ENCODE measurements at regions not wholly inside any gene's neighbourhood (a gene's known extent, or its start where the extent isn't known, plus 50 kb on each side); places are given as distances from the start of the nearest gene placed in this dataset.

DNA sequence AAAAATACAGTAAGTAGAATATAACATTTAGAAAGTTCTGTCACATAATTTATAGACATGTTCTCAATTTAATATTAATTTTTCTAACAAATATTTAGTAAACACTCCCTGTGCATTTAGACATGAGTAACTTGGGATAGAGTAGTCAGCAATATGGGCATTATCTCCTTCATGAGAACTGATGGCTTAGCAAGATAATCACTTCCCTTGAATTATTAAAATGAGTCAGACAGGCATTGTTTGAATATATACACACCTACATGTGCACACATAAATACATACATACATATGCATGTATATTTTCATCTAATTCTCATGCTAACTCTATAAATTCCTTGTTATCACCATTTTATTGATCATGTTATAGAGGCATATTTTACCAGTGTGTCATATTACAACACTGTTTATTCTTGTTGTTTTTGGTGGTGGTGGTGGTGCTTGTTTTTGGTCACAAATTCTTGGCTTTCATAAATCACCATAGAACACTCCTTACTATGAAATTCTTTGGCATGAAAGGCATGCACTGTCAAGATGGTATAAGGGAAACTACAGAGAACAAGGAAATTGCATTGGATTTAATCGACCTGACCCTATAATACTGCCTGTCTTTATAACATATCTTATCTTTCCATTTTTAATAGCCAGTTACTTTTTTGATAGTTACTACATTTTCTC, 434.5 kb upstream of the MANEA start:
- no peak for DNase-seq (ENCODE audit: low read depth in 2 of 2)

- no peak for DNase-seq (ENCODE audit: low read depth in 2 of 2)
Observed at GRCh38 chr6:95143408-95144180, 433.7 kb upstream of the MANEA start.

GRCh38 chr6:95145457-95145856, 431.9 kb upstream of the MANEA start:
- no peak for DNase-seq (ENCODE audit: low read depth in 2 of 2)

GRCh38 chr6:95159557-95159956, 417.8 kb upstream of the MANEA start:
- DNase-seq (ENCODE audit: low read depth in 2 of 2) = no peak

- no peak for DNase-seq (ENCODE audit: low read depth in 2 of 2)
Observed at GRCh38 chr6:95169775-95170174, 407.6 kb upstream of the MANEA start.

- DNase-seq (ENCODE audit: low read depth in 2 of 2) = no peak
Observed at GRCh38 chr6:95175927-95176675, 401.2 kb upstream of the MANEA start.

DNA sequence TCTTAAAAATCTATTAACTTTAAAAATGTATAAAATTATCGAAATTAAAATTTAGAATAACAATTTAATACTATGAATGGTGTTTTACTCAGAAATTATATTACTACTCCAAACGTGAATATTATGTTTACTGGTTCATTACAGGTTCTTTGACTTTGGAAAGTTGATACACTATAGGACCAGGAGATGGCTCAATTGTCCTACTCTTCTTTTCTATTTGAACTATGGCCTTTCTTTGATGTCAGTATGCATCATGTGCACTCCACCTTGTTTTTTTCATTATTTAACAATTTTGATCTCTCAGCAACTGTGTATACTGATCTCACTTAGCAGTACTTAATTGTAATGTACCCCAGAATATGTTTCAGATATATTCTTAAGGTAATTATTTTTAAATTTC, 391.5 kb upstream of the MANEA start:
- DNase-seq (ENCODE audit: low read depth in 2 of 2) = no peak

DNA sequence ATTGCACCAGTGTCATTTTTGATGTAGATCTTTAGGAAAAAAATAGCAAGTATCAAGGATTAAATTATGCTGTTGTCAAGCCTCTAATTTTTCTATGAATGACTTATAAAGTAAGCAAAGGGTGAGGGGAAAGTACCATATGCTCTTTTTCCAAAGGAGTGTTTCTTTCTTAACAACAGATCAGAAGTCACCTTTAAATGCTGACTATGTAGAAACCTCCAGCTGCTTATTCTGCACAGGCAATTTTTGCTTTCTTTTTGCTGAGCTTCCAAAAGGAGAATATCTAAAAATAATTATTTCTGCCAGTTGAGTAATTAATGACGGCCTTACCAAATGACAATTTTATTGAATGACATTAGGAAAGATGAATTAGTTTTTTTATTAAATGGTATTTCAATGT, 390.6 kb upstream of the MANEA start:
- no peak for DNase-seq (ENCODE audit: low read depth in 2 of 2)

GRCh38 chr6:95197590-95197989, 379.7 kb upstream of the MANEA start:
- DNase-seq (ENCODE audit: low read depth in 2 of 2) = no peak

GRCh38 chr6:95203153-95203754, 374.1 kb upstream of the MANEA start:
- no peak for DNase-seq (ENCODE audit: low read depth in 2 of 2)

DNA sequence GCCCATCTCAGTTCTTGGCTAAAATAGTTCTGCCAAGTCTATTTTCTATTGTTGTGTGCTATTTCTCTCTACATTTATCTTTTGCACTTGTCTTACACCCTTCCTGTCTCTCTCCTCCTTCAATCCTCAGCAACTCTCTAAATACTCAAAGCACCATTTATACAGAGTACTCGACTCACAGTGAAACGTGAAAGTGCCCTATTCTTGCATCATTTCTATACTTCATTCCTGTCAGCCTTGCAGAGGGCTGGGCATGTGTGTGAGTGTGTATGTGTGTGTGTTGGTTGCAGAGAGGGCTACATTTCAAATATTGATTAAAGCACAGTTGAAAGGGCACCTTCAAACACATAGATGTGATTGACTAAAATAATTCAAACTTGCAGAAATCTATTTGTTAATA, 373.2 kb upstream of the MANEA start:
- DNase-seq (ENCODE audit: low read depth in 2 of 2) = no peak

DNA sequence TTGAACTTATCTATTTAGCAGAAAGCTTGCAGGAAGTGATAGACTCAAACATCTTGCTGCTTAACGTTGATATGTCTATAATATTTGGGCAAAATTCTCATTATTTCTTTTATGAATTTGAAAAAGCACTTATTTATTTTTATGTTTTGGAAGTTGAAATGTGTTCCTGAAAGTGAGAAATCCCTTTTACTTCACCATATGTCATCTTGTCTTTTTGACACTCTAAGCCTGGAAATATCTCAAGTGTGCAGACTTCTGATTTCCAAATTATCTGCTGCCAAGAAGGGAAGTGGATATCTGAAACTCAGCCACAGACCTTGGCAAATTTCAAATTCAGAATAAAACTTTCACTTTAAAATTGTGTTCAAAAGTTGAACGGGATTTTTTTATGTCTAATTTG, 368.7 kb upstream of the MANEA start:
- no peak for DNase-seq (ENCODE audit: low read depth in 2 of 2)

GRCh38 chr6:95209074-95209473, 368.3 kb upstream of the MANEA start:
- no peak for DNase-seq (ENCODE audit: low read depth in 2 of 2)

DNA sequence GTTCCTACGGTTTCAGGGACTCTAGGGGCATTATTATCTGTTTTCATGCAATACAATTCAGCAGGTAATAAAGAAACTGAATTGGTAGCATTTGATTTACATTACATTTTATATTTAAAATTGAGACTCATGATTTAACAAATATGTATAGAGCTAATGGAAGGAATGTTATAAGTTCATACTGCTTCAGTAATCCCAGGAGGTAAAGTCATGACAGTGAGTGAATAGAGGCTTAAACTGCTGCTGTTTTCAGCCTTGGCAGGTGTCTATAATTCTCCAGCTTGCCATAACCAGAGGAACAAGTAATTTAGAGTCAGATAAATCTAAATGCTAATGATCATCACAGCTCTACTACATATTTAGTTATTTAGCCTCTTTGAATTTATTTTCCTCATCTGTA, 360.8 kb upstream of the MANEA start:
- no peak for DNase-seq (ENCODE audit: low read depth in 2 of 2)

GRCh38 chr6:95227351-95227750, 350.0 kb upstream of the MANEA start:
- no peak for DNase-seq (ENCODE audit: low read depth in 2 of 2)

- DNase-seq (ENCODE audit: low read depth in 2 of 2) = no peak
Observed at GRCh38 chr6:95228636-95229035, 348.7 kb upstream of the MANEA start.

DNA sequence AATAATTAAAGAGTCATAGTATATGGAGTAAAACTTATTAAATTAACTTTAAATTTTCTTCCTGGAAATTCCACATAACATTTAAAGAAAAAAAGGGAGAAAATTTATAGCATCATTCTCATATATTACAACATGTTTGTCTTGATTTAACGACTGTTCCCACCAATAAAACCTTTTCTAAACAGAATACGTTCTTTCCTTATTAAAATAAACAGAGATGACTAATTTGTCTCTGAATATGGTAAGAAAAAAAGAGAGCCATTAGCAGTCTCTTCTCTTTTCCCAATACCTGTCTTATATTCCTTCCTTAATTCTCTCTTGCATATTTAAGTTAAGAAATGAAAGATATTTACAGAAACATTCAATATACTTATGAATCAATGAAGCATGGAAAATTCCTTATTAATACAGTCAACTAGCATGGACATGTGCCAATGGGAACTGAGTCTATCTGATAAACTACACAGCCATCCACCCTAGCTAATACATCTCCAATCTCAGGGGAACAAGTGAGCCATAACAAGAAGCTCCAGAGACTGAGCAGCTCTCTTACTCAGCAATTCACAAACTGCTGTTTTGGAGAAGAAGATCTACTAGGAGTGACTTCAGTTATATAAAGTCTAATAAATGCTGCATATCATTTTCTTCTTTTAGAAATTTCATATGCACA, 347.1 kb upstream of the MANEA start:
- DNase-seq (ENCODE audit: low read depth in 2 of 2) = no peak

DNA sequence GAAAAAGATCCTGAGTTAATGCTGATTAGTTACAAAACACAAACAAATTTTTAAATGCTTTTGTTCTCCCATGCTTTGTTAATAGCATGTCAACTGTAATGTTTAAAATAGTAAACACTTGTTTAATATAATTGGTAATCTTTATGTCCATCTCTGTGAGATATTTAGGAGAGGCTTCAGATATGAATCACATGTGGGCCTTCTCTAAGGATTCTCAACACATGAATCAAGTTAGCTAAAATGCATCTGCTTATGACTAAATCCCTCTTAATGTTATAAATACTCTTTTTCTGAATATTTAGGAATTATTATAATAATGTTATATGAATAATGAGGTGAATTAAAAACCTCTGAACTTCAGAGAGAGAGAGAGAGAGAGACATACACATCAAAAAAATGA, 345.9 kb upstream of the MANEA start:
- no peak for DNase-seq (ENCODE audit: low read depth in 2 of 2)

DNA sequence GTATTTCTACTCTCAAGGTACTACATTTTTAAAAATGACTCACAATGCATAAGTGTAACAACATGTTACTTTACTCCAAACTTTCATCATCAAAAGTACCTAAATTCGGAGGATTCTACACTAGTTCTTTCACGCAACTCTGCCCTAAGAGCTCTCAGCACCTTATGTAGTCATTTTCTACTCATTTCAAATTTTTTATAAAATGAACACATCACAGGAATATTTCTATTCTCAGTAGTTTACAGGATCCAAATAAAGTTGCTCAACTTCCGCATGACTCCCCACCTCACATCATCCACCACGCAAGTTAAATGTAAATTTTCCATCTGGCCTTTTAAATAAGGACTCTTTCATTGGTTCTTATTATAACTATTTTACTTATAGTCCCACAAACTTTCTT, 344.9 kb upstream of the MANEA start:
- DNase-seq (ENCODE audit: low read depth in 2 of 2) = no peak

GRCh38 chr6:95233879-95234278, 343.5 kb upstream of the MANEA start:
- no peak for DNase-seq (ENCODE audit: low read depth in 2 of 2)

DNA sequence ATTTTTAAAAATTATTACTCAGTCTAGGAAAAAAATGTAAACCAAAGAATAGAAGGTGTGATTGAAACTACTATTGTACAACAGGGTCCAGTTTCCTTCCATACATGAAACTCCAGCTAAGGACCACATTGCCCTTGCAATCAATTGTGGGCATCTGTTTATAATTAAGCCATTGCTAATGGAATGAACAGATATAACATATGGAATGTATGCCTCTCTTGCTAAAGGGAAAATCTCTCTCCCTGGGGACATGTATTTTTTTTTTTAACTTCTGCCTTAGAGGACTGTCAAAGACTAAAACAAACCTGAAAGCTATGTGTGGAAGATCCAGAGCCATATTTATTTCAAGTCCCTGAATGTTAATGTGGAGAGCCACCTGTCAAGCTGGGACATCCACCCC, 336.8 kb upstream of the MANEA start:
- no peak for DNase-seq (ENCODE audit: low read depth in 2 of 2)

- DNase-seq (ENCODE audit: low read depth in 2 of 2) = no peak
Observed at GRCh38 chr6:95242560-95242959, 334.8 kb upstream of the MANEA start.

All from activated CD4-positive, alpha-beta T cell treated with anti-CD3 and anti-CD28 coated beads for 24 hours (primary cell).